HG02885 (cell line): ENCODE measurements at regions not wholly inside any gene's neighbourhood (a gene's known extent, or its start where the extent isn't known, plus 50 kb on each side); places are given as distances from the start of the nearest gene placed in this dataset.

Experiments
- ATAC-seq: cut with Tn5 transposase; IDR thresholded peaks from one replicate; pipeline ENCODE4 v1.9.1; 2021; ENCODE audit warnings: mild to moderate bottlenecking; ENCODE audit not compliant: unreplicated experiment, poor library complexity

- ATAC-seq = no peak
Measured at GRCh38 chr1:115183158-115183557, 93.9 kb upstream of the TSPAN2 start.

GRCh38 chr1:115182012-115182715 lies 92.9 kb upstream of the TSPAN2 start:
- no peak for ATAC-seq

GRCh38 chr1:115181231-115181630 lies 91.9 kb upstream of the TSPAN2 start:
- no peak for ATAC-seq

- ATAC-seq = no peak
Measured at GRCh38 chr1:115179397-115180079, 90.2 kb upstream of the TSPAN2 start.

- ATAC-seq = no peak
Measured at GRCh38 chr1:115176189-115176588, 86.9 kb upstream of the TSPAN2 start.

- no peak for ATAC-seq
Measured at GRCh38 chr1:115175596-115175995, 86.3 kb upstream of the TSPAN2 start.

- ATAC-seq = no peak
Measured at GRCh38 chr1:115173151-115173550, 83.8 kb upstream of the TSPAN2 start.

- no peak for ATAC-seq
Measured at GRCh38 chr1:115172270-115172669, 83.0 kb upstream of the TSPAN2 start.

GRCh38 chr1:115170961-115171392 lies 81.7 kb upstream of the TSPAN2 start:
- no peak for ATAC-seq

GRCh38 chr1:115170377-115170776 lies 81.1 kb upstream of the TSPAN2 start:
- no peak for ATAC-seq

- no peak for ATAC-seq
Measured at GRCh38 chr1:115168026-115168425, 78.7 kb upstream of the TSPAN2 start.

GRCh38 chr1:115166531-115167091 lies 77.3 kb upstream of the TSPAN2 start:
- no peak for ATAC-seq

GRCh38 chr1:115165776-115166175 lies 76.5 kb upstream of the TSPAN2 start:
- ATAC-seq = no peak

- ATAC-seq = no peak
Measured at GRCh38 chr1:115164940-115165705, 75.8 kb upstream of the TSPAN2 start.

GRCh38 chr1:115164484-115164883 lies 75.2 kb upstream of the TSPAN2 start:
- no peak for ATAC-seq

- no peak for ATAC-seq
Measured at GRCh38 chr1:115160728-115161127, 71.4 kb upstream of the TSPAN2 start.

GRCh38 chr1:115159958-115160357 lies 70.7 kb upstream of the TSPAN2 start:
- ATAC-seq = no peak

- ATAC-seq = no peak
Measured at GRCh38 chr1:115158181-115158580, 68.9 kb upstream of the TSPAN2 start.

- no peak for ATAC-seq
Measured at GRCh38 chr1:115156826-115157468, 67.6 kb upstream of the TSPAN2 start.

GRCh38 chr1:115153966-115154557 lies 64.8 kb upstream of the TSPAN2 start:
- no peak for ATAC-seq
